ENCODE measurements at regions not wholly inside any gene's neighbourhood (a gene's known extent, or its start where the extent isn't known, plus 50 kb on each side); places are given as distances from the start of the nearest gene placed in this dataset.

- H3K36me3 Mint-ChIP-seq (ENCODE audit: low read depth), result no peaks in the 10 kb centered on the region
- peaks cover 6% of the 10 kb centered on the region for H3K27me3 Mint-ChIP-seq
- intact Hi-C loops (cut with micrococcal nuclease), result no loop called here
- no peaks in the 10 kb centered on the region for H3K9me3 Mint-ChIP-seq
- no peaks in the 10 kb centered on the region for H3K4me1 Mint-ChIP-seq (ENCODE audit: low read depth)
- H3K4me3 Mint-ChIP-seq, result no peak overlapping the region
- H3K27ac Mint-ChIP-seq, result no peak overlapping the region
These were observed 84.5 kb downstream of the ADRA2A start for GRCh38 chr10:111161109-111161874.

GRCh38 chr10:111171183-111171582 lies 94.4 kb downstream of the ADRA2A start:
- H3K36me3 Mint-ChIP-seq (ENCODE audit: low read depth), result no peaks in the 10 kb centered on the region
- no peaks in the 10 kb centered on the region for H3K27me3 Mint-ChIP-seq
- no peaks in the 10 kb centered on the region for H3K9me3 Mint-ChIP-seq
- H3K4me3 Mint-ChIP-seq, result no peak overlapping the region
- no peak overlapping the region for H3K27ac Mint-ChIP-seq
- intact Hi-C loops (cut with micrococcal nuclease), result no loop called here
- no peaks in the 10 kb centered on the region for H3K4me1 Mint-ChIP-seq (ENCODE audit: low read depth)

- no peaks in the 10 kb centered on the region for H3K27me3 Mint-ChIP-seq
- no peaks in the 10 kb centered on the region for H3K36me3 Mint-ChIP-seq (ENCODE audit: low read depth)
These were observed 99.0 kb downstream of the ADRA2A start for GRCh38 chr10:111175787-111176186.

GRCh38 chr10:111177379-111177778 lies 100.5 kb downstream of the ADRA2A start:
- Mint-ChIP-seq H3K36me3 (ENCODE audit: low read depth) (no peaks in the 10 kb centered on the region), H3K4me3 (no peak overlapping the region), H3K9me3 (peaks cover 9% of the 10 kb centered on the region), H3K27me3 (no peaks in the 10 kb centered on the region), H3K27ac (no peak overlapping the region), H3K4me1 (ENCODE audit: low read depth) (no peaks in the 10 kb centered on the region)
- intact Hi-C loops (cut with micrococcal nuclease), result no loop called here

More at GRCh38 chr10:111175787-111176186, 99.0 kb downstream of the ADRA2A start:
- intact Hi-C loops (cut with micrococcal nuclease), result no loop called here
- H3K4me1 Mint-ChIP-seq (ENCODE audit: low read depth), result no peaks in the 10 kb centered on the region
- no peak overlapping the region for H3K27ac Mint-ChIP-seq
- H3K9me3 Mint-ChIP-seq, result peaks cover 9% of the 10 kb centered on the region
- H3K4me3 Mint-ChIP-seq, result no peak overlapping the region

- Mint-ChIP-seq H3K9me3 (peaks cover 9% of the 10 kb centered on the region), H3K27me3 (no peaks in the 10 kb centered on the region), H3K36me3 (ENCODE audit: low read depth) (no peaks in the 10 kb centered on the region), H3K27ac (no peak overlapping the region), H3K4me1 (ENCODE audit: low read depth) (no peaks in the 10 kb centered on the region), H3K4me3 (no peak overlapping the region)
- intact Hi-C loops (cut with micrococcal nuclease), result no loop called here
These were observed 102.7 kb downstream of the ADRA2A start for GRCh38 chr10:111179514-111179913.

- intact Hi-C loops (cut with micrococcal nuclease), result no loop called here
- no peaks in the 10 kb centered on the region for H3K9me3 Mint-ChIP-seq
- no peaks in the 10 kb centered on the region for H3K4me1 Mint-ChIP-seq (ENCODE audit: low read depth)
- H3K27me3 Mint-ChIP-seq, result peaks cover 2% of the 10 kb centered on the region
- no peak overlapping the region for H3K27ac Mint-ChIP-seq
- H3K36me3 Mint-ChIP-seq (ENCODE audit: low read depth), result no peaks in the 10 kb centered on the region
- H3K4me3 Mint-ChIP-seq, result no peak overlapping the region
These were observed 109.5 kb downstream of the ADRA2A start for GRCh38 chr10:111186358-111186757.

GRCh38 chr10:111187096-111187495 lies 110.3 kb downstream of the ADRA2A start:
- Mint-ChIP-seq H3K4me3 (no peak overlapping the region), H3K4me1 (ENCODE audit: low read depth) (no peaks in the 10 kb centered on the region), H3K27ac (no peak overlapping the region), H3K27me3 (peaks cover 5% of the 10 kb centered on the region), H3K36me3 (ENCODE audit: low read depth) (no peaks in the 10 kb centered on the region), H3K9me3 (no peaks in the 10 kb centered on the region)
- intact Hi-C loops (cut with micrococcal nuclease), result no loop called here

- H3K9me3 Mint-ChIP-seq, result no peaks in the 10 kb centered on the region
- H3K36me3 Mint-ChIP-seq (ENCODE audit: low read depth), result no peaks in the 10 kb centered on the region
- intact Hi-C loops (cut with micrococcal nuclease), result no loop called here
- no peak overlapping the region for H3K4me3 Mint-ChIP-seq
- H3K27me3 Mint-ChIP-seq, result no peaks in the 10 kb centered on the region
- no peak overlapping the region for H3K27ac Mint-ChIP-seq
- H3K4me1 Mint-ChIP-seq (ENCODE audit: low read depth), result no peaks in the 10 kb centered on the region
These were observed 122.8 kb downstream of the ADRA2A start for GRCh38 chr10:111199587-111199986.

- Mint-ChIP-seq H3K27ac (no peak overlapping the region), H3K4me3 (no peak overlapping the region), H3K36me3 (ENCODE audit: low read depth) (no peaks in the 10 kb centered on the region), H3K9me3 (no peaks in the 10 kb centered on the region), H3K4me1 (ENCODE audit: low read depth) (no peaks in the 10 kb centered on the region), H3K27me3 (no peaks in the 10 kb centered on the region)
- intact Hi-C loops (cut with micrococcal nuclease), result no loop called here
These were observed 123.8 kb downstream of the ADRA2A start for GRCh38 chr10:111200505-111201186.

GRCh38 chr10:111203615-111204014 lies 126.8 kb downstream of the ADRA2A start:
- Mint-ChIP-seq H3K27ac (no peak overlapping the region), H3K9me3 (no peaks in the 10 kb centered on the region), H3K36me3 (ENCODE audit: low read depth) (no peaks in the 10 kb centered on the region), H3K27me3 (peaks cover 2% of the 10 kb centered on the region), H3K4me3 (no peak overlapping the region), H3K4me1 (ENCODE audit: low read depth) (no peaks in the 10 kb centered on the region)
- intact Hi-C loops (cut with micrococcal nuclease), result no loop called here

- no peaks in the 10 kb centered on the region for H3K4me1 Mint-ChIP-seq (ENCODE audit: low read depth)
- H3K27me3 Mint-ChIP-seq, result peaks cover 5% of the 10 kb centered on the region
- H3K36me3 Mint-ChIP-seq (ENCODE audit: low read depth), result no peaks in the 10 kb centered on the region
- intact Hi-C loops (cut with micrococcal nuclease), result loop anchor here (5.0 kb wide), 3 partner anchors 313 to 593 kb away; no protein-coding TSS in a partner anchor
- no peaks in the 10 kb centered on the region for H3K9me3 Mint-ChIP-seq
- H3K27ac Mint-ChIP-seq, result no peak overlapping the region
- H3K4me3 Mint-ChIP-seq, result no peak overlapping the region
These were observed 128.0 kb downstream of the ADRA2A start for GRCh38 chr10:111204838-111205237.

- H3K27ac Mint-ChIP-seq, result no peak overlapping the region
- H3K4me1 Mint-ChIP-seq (ENCODE audit: low read depth), result no peaks in the 10 kb centered on the region
- intact Hi-C loops (cut with micrococcal nuclease), result loop anchor here (5.0 kb wide), 3 partner anchors 314 to 594 kb away; no protein-coding TSS in a partner anchor
- peaks cover 5% of the 10 kb centered on the region for H3K27me3 Mint-ChIP-seq
- no peaks in the 10 kb centered on the region for H3K9me3 Mint-ChIP-seq
- no peaks in the 10 kb centered on the region for H3K36me3 Mint-ChIP-seq (ENCODE audit: low read depth)
- H3K4me3 Mint-ChIP-seq, result no peak overlapping the region
These were observed 129.7 kb downstream of the ADRA2A start for GRCh38 chr10:111206521-111206920.

GRCh38 chr10:111207500-111207899 lies 130.7 kb downstream of the ADRA2A start:
- Mint-ChIP-seq H3K27me3 (peaks cover 5% of the 10 kb centered on the region), H3K4me1 (ENCODE audit: low read depth) (no peaks in the 10 kb centered on the region), H3K9me3 (no peaks in the 10 kb centered on the region), H3K4me3 (no peak overlapping the region), H3K36me3 (ENCODE audit: low read depth) (no peaks in the 10 kb centered on the region), H3K27ac (no peak overlapping the region)
- intact Hi-C loops (cut with micrococcal nuclease), result loop anchor here (5.0 kb wide), 3 partner anchors 315 to 595 kb away; no protein-coding TSS in a partner anchor

GRCh38 chr10:111208951-111209350 lies 132.1 kb downstream of the ADRA2A start:
- intact Hi-C loops (cut with micrococcal nuclease), result loop anchor here (5.0 kb wide), 3 partner anchors 317 to 597 kb away; no protein-coding TSS in a partner anchor

More at GRCh38 chr10:111208951-111209350, 132.1 kb downstream of the ADRA2A start:
- no peaks in the 10 kb centered on the region for H3K9me3 Mint-ChIP-seq
- no peaks in the 10 kb centered on the region for H3K36me3 Mint-ChIP-seq (ENCODE audit: low read depth)
- H3K4me3 Mint-ChIP-seq, result no peak overlapping the region
- no peak overlapping the region for H3K27ac Mint-ChIP-seq
- no peaks in the 10 kb centered on the region for H3K4me1 Mint-ChIP-seq (ENCODE audit: low read depth)
- peaks cover 5% of the 10 kb centered on the region for H3K27me3 Mint-ChIP-seq
